Retinal pigment epithelial cell (primary cell): ENCODE measurements at regions not wholly inside any gene's neighbourhood (a gene's known extent, or its start where the extent isn't known, plus 50 kb on each side); places are given as distances from the start of the nearest gene placed in this dataset.
A peak's percentile ranks its signal among the peaks of the same experiment; 100 is the strongest.

ENCODE experiments used
- DNase-seq: peaks from one replicate; pipeline ENCODE4 v3.0.0-alpha.2; 2010; ENCODE audit warnings: low read depth
- H3K4me3 ChIP-seq: 2 replicates; pipeline ENCODE4 v1.5.1; 2011; ENCODE audit warnings: mild to moderate bottlenecking, low read length, control low read depth, moderate library complexity
- TF ChIP-seq, protein P1 (sequence below): conservative IDR thresholded peaks from 2 replicates; pipeline ENCODE4 v1.5.1; 2011; ENCODE audit warnings: low read depth, low read length, control low read depth, inconsistent platforms

- no peak overlapping the region for H3K4me3 ChIP-seq
- no peak for DNase-seq
- TF ChIP-seq, protein P1, sequence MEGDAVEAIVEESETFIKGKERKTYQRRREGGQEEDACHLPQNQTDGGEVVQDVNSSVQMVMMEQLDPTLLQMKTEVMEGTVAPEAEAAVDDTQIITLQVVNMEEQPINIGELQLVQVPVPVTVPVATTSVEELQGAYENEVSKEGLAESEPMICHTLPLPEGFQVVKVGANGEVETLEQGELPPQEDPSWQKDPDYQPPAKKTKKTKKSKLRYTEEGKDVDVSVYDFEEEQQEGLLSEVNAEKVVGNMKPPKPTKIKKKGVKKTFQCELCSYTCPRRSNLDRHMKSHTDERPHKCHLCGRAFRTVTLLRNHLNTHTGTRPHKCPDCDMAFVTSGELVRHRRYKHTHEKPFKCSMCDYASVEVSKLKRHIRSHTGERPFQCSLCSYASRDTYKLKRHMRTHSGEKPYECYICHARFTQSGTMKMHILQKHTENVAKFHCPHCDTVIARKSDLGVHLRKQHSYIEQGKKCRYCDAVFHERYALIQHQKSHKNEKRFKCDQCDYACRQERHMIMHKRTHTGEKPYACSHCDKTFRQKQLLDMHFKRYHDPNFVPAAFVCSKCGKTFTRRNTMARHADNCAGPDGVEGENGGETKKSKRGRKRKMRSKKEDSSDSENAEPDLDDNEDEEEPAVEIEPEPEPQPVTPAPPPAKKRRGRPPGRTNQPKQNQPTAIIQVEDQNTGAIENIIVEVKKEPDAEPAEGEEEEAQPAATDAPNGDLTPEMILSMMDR = no peak
These were observed 81.4 kb upstream of the LRATD1 start for GRCh38 chr2:14551069-14551468.

DNA sequence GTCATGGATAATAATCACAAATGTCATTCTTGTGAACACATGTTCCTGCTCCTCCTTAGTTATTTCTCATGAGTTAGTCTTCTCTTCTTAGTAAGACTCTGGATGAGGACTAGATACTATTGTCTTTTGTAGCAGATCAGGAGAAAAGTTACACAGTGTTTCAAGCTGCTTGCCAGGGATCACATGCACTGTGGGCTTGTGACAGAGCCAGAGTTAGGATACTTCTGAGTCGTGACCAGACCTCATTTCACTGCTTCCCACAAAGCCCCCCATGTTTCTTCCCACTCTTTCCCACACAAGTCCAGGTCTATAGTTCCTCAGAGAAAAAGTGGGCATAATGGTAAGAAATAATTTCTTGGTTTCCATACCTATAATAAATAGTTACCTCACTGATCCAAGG, 80.2 kb upstream of the LRATD1 start:
- H3K4me3 ChIP-seq = no peak overlapping the region
- DNase-seq = no peak
- TF ChIP-seq, protein P1 = no peak

DNA sequence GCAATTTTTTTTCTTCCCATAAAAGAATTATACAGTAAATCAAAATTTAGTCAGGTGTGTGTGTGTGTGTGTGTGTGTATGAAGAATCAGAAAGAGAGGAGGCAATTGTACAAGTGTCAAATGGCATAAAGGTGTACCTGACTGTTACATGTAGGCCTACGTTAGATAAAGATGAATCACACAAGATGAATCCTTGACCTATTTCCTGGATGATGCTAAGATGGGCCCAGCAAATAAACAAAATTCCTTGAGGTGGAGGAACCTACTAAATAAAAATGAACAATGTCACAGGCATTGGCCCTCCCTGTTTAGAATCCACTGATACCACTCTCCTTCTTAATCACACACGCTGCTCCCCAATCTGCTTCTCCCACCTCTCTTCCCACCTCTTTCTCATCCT, 79.7 kb upstream of the LRATD1 start:
- DNase-seq = no peak
- TF ChIP-seq, protein P1 = no peak
- H3K4me3 ChIP-seq = no peak overlapping the region

DNA sequence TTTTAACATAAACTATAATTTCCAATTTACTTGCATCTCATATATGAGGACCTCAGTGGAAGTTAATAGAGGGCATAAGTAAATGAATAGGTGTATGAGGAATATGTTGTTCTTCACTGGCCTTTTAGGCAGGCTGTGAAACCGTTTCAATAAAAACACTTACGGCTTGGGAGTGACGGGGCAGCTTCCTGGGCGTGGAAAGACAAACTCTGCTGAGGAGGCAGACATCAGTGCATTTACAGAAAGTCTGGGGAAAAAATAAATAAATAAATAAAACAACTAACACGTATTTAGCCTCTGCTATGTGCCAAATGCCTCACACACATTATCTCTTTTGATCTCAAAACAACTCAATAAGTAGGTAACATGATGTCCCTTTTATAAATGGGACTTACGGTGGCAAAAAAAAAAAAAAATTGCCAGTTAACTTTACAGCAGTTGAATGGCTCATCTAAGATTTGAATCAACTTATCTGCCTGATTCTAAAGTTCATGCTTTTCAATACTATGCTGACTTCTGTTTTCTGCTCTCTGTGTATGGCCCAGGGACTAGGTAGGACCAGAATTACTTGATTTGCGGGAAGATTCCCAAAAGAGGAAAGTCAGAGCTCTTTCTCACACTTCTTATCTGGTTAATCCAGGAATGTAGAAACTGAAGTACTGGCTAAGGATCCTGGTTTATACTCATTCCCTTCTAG, 77.5 kb upstream of the LRATD1 start:
- DNase-seq = peak; percentile 50
- no peak overlapping the region for H3K4me3 ChIP-seq
- TF ChIP-seq, protein P1 = no peak

GRCh38 chr2:14557111-14557510, 75.4 kb upstream of the LRATD1 start:
- no peak overlapping the region for H3K4me3 ChIP-seq
- TF ChIP-seq, protein P1 = no peak
- no peak for DNase-seq

- no peak overlapping the region for H3K4me3 ChIP-seq
- TF ChIP-seq, protein P1 = no peak
- DNase-seq = no peak
These were observed 74.6 kb upstream of the LRATD1 start for GRCh38 chr2:14557916-14558315.

DNA sequence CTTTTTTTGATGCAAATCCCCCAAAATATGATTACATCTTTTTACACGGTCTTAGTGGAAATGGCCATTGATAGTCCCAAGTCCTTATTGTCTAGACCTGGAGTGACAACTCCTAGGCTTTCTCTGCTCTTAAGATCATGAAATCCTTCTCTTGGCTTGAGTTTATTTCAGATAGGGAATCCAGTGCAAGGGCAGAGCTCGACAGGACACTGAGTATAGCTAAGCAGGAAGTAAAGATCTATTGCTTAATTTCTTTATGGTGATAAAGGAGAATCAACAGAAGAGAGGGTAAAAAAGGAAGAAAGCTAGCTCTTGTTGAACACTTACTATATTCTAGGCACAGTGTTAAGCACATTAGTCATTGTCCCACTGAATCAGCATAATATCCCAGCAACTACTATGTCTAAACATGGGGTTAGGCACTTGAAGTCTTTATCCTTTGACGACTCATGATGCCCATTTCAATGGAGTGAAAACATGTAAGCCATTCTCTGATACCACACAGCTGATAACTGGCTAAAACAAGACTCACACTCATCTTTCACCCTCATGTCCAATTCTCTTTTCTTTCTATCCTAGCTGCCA, 74.1 kb upstream of the LRATD1 start:
- no peak overlapping the region for H3K4me3 ChIP-seq
- DNase-seq = no peak
- TF ChIP-seq, protein P1 = no peak
